NCI-H526 (cell line): ENCODE measurements at regions not wholly inside any gene's neighbourhood (a gene's known extent, or its start where the extent isn't known, plus 50 kb on each side); places are given as distances from the start of the nearest gene placed in this dataset.
A peak's percentile ranks its signal among the peaks of the same experiment; 100 is the strongest.

Source experiments
- DNase-seq, 2 experiments: peaks; one replicate each; lab custom pipeline; 2025; lab: John Stamatoyannopoulos, UW

DNA sequence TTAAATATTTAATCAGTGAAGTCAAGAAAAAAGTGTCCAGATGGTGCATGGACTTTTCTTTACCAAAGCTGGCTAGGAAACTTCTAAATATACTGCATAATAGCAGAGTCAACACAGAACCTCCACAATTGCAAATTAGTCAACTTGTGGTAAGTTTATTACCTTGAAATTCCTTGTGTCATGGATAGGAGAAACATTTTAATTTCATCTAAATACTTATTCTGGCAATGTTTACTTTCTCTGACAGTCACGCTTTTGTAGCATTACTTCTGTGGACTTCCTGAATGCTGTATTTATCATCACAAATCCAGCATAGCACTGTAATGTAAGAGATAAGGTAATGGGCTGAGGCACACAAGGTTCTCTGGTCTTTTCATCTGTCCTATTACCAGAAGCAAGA lies 2266.1 kb downstream of the PCDH7 start:
- DNase-seq = no peak

DNA sequence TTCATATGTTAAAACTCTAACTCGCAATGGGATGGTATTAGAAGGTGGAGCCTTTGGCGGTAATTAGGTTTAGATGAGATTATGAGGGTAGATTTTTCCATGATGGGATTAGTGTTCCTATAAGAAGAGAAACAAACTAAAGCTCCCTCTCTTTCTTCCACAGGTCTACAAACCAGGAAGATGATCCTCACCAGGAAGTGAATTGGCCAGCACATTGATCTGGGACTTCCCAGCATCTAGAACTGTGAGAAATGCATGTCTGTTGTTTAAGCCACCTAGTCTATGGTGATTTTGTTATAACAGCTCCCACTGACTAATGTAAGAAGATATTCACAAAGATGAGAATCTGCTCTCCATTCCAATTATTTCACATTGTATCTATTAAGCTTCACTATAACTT lies 2266.9 kb downstream of the PCDH7 start:
- DNase-seq = no peak

DNA sequence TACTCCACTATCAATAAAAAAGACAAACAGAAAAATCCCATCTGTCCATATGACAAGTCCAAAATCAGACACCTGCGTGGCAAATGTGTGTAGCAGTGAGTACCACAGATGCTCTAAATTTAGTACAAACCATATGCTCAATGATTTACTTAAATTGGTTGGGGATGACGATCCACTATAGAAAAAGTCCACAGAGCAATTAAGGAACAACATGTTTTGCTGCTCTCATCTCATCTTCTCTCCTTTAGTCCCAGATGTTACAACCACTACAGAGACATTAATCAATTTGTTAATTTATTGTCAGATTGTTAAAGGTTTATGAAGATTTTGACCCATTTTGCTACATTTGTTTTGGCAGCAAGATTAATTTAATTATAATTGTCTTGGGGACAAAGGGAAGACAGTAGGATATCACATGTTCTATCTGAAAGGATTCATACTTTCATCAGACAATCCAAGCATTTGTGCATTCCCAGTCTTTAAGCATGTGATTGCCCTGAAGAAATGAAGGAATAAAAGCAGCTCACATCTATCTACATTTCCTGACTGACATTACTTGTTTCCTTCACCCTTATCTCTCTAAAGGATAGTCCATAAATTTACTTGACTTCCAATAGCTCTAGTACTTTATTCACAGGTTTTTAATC lies 2268.1 kb downstream of the PCDH7 start:
- no peak for DNase-seq

DNA sequence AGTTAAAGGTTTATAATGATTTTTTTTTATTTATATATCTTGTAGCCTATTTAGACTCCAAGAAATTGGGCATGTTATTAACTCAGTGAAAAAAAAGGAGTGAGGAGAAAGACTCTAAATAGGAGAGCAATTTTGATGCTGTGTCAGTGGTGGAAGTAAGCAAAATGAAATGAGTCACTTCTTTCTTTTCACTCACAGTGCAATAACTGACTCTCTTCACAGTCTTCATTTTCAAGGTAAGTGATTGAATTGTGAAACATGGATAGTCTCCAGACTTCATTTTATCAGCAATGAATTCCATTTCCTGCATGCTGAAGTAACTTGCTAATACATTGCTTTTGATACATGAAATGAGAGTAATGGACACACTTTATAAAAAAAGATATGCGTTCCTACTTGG lies 2271.5 kb downstream of the PCDH7 start:
- no peak for DNase-seq

DNA sequence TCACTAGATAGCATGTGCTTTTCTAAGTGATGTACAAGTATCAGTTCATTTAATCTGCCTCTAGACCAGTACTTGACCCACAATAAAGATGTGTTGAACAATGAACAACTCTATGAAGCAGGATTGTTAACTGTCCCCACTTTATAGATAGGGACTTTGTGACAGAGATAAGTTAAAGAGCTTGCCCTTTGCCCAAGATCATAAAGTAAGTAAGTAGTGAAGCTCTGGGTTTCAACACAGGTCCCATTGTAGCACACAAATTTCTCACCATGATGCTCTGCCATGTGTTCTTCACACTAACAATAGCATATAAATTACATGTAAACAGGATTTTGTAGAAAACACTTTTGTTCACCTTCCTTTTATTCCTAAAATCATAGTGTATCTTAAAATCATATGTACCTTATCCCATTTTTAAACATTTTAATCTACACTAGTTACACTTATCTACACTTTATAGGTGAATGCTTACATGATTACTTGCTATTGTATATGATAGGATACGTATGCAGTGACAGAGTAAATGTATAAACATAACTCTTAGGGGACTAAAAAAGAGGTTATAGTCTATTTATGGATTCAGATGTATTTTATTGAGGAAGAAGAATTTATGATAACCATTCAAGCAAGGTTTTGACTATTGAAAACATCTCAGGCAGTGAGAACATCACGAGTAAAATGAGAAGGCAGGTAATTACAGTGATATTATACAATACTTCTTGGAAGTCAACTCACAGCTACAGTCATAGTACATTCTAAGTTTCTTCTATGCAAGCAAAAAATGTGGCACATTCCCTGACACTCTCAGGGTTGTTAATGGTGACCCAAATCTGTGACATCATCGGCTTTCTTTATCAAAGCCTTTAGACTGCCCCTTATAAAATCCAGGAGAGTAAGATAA lies 2275.1 kb downstream of the PCDH7 start:
- DNase-seq = no peak

DNA sequence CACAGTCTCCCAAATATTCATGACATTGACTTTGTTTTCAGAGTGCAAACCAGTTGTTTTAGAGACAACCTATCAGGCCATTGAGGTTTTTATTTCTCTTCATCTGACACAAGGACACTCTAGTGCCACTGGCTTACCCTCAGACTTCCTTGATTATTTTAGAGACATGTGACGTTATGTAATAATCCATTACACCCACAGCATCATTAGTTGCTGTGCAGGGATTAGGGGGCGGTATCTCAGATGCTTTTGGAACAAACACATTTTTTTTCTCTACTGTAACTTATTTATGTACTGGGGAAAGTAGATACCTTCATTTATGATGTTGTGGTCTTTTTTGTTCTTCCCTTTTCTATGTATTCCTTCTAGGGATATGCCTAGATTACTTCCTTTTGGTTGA lies 2293.1 kb downstream of the PCDH7 start:
- DNase-seq = no peak

DNA sequence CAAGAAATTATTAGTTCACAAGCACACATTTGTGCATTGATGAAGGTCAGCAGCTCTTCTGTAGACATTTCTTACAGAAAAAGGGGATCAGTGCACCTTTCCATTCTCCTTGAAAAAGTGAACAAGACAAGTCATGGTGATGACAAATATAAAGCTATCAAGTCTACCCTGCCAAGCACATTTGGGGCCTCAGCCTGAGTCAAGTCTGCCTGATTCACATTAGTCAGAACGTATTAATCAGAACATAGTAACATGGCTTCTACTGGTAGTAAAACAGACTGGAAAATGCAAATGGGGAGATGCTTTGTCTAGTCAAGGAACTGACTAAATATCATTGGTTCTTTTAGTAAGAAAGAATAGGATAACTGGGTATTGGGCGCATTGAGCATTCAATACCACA lies 2305.1 kb downstream of the PCDH7 start:
- no peak for DNase-seq

DNA sequence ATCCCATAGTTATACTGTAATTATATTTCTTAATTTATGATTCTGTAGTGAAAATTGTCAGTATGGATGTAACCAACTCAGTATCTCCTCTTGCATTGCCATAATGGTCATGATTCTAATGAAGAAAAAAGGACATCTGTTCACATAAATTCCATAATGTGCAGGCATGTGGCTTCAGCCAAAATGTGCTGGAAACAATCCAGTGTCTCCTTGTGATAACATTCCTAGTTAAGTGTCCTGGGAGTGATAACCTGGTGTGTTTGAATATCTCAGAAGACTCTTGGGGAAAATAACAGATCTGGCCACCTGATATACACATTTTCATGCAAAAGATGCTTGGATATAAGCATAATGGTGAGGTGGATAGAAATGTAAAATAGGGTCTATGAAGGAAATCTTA lies 2309.8 kb downstream of the PCDH7 start:
- DNase-seq = no peak

DNA sequence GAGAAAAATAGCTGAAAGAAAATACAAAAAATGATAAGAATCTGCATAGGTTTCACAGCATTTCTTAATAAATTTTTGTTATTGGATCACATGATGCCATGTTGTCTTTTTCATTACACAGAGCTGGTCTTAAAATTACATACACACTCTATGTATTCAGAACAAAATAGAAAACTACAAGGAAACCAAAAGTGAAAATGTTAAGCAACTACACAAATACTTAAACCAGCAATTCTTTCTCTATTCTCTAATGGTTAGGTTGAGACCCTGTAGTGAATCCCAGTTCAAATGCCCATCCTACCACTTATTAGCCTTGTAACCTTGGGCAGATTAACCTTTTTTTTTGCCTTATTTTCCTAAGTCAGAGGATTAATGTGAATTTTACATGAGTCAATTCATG lies 2311.2 kb downstream of the PCDH7 start:
- no peak for DNase-seq

DNA sequence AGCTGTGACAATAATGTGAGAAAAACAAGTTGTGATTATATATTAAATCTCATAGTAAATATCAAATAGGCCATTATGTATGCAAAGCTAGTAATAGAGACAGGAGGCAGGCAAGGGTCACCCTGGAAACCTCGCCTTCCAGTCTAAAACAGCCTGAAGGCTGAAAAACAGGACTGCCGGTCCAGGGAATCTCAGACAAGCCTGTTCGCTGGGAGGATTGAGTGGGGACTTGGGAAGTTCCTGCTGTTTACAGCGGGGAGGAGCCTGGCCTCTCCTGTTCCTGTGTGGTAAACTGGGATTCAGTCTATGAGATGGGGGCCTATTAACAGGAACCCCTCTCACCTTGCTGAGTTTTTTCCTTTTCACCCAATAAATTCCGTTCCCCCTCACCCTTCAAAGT lies 2317.3 kb downstream of the PCDH7 start:
- no peak for DNase-seq

DNA sequence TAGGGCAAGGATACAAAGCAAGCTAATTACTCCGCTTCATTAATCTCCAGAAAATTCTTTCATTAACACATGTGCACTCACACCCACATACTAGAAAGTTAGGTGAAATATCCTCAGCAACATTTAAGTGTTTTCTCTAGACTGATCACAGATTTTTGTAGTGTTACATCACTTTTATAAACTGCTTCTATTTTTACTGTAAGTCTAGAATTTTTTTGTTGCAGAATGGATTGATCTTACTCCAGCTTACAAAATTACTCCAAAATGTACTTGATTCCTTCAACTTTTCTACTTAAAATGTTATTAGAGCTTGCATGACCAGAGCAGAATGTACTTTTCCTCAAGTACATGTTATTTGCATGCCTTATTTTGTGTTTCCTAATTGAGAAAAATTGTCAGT lies 2325.2 kb downstream of the PCDH7 start:
- no peak for DNase-seq

DNA sequence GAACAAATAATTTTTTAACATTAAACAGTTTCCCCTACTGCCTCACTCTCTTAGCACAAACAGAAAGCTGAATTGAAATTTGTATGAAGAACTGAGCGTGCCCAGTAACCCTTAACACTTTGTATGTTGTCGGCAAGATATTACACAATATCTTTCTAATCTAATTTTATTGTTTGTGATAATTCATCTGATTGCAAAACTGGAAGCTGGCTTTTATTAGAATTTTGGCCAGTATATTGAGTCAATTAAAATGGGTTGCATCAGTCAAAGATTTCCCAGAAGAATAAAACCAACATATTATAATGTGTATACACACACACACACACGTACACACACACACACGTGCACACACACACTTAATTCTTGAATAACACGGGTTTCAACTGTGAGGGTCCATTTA lies 2332.1 kb downstream of the PCDH7 start:
- DNase-seq = no peak

DNA sequence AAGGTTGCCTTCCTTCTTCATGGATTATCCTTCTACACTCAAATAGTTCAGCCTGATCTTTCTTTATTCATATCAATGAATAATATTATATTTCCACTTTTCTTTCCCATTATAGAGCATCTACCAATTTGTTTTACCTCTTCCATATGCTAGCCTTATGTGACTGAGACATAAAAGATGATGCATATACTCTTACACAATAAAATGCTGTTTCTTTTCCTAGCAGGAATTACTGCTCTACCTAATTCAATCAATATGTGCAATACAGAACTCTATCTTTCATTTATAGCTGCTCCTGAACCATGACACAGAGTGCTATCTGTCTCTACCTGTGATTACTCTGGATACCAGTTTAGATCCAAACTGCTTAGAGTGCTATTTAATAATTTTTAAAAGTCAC lies 2334.0 kb downstream of the PCDH7 start:
- no peak for DNase-seq

DNA sequence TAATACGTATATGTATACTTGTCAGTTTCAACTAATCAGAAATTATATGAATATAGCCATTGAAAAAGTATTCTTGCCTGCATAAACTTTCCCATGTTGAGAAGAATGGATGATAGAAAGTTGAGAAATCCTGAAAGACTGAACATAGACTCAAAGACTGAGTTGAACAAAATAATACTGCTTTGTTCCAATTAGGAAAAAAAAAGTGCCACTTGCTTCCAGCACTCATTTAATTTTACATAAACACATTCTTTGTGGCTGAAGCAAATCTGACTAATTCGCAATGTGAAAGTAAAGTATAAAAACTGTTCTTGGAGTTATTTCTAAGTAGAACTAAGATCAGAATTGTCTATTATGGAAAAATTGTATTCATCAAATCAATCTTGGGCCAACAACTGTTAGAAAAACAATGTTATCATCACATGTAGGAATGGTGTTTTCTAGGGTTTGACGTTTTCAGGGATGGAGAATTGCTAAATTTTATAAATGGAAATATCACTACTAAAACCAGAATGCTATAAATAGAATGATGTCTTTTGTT lies 2334.6 kb downstream of the PCDH7 start:
- DNase-seq = no peak

DNA sequence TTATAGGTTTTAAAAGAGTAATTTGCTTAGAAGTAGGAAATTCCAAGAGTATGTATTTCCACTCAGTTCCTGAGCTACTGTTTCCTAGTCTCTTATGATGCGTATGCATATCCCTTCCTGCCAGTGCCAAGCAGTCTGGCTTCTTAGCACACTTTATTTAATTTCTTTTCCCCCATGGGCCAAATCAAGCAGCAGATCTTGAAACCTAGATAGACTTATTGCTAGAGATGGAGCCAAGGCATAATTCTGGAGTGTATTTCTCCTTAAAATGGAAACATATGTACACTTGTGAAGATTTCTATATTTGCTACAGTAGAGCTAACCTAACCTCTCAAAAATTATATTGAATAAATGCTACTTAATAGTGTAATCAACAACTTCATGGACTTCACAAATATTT lies 2337.6 kb downstream of the PCDH7 start:
- DNase-seq = no peak

DNA sequence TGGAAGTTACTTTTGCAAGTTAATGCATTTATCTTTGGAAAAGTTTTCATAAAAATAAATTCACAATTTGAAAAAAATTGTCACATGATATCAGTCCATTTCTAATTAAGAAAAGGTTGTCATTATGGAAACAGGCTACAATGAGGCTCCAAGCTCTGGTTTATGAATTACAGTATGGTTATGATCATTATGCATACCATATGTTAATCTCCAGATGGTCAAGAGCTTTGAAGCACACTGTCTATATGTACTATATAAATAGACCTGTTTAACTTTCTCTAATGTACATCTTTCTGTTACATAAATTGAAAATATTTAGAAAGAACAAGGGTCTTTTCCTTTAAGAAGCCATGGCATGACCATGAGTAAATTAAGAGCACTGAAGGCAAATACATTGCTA lies 2338.8 kb downstream of the PCDH7 start:
- no peak for DNase-seq

DNA sequence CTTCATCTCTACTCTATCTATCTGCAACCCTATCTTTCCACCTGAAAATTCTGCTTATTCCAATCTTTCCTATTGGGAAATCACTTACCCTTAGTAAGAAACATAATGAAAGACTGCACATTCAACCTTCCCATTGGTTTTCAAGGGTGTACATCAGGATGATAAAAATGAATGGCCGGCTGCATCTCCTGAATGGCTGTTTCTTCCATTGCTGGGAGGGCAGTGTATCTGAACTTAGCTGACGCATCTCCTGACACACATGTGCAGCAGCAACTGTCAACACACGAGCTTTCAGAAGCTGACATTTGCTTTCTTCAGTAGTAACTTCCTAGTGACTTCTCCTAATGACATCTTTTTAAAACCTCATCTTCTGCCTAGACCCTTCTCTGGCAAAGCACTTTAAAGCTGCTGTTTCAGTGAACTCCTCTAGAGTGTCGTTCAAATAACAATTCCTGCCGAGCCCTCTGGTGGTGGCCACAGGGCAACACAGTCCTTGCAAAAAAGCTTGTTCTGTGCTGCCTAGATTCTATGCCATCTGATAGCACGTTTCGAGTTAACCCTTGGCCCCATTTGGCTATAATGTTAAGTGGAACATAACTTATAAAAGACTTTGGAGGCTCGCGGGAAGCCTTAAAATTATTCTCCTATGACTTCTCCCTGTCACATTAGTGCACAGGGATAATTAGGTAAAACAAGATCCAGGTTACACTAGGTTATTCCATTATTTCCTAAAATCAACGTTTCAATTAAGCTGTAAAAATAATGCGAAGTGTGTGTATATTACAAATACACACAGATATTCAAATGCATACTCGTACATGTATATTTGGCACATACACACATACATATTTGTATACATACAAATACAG lies 2340.7 kb downstream of the PCDH7 start:
- peak; percentile 11 to 50 for DNase-seq

DNA sequence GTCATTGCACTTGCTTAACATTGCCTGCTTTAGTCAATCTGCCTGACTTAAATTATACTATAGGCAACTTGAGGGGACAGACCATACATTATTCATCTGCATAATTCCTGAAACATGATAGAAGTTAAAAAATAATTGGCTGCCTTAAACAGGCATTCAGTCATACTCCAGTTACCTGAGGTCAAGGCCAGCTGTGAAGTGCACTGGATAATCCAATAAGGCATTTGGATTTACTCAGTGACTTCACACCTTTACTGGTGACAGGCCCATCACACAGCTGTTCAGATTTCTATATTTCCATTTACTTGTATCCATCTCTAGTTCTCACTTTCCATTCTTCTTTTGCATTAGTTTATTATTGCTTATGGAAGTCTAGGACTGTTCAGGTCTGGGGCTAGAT lies 2341.6 kb downstream of the PCDH7 start:
- DNase-seq = no peak

DNA sequence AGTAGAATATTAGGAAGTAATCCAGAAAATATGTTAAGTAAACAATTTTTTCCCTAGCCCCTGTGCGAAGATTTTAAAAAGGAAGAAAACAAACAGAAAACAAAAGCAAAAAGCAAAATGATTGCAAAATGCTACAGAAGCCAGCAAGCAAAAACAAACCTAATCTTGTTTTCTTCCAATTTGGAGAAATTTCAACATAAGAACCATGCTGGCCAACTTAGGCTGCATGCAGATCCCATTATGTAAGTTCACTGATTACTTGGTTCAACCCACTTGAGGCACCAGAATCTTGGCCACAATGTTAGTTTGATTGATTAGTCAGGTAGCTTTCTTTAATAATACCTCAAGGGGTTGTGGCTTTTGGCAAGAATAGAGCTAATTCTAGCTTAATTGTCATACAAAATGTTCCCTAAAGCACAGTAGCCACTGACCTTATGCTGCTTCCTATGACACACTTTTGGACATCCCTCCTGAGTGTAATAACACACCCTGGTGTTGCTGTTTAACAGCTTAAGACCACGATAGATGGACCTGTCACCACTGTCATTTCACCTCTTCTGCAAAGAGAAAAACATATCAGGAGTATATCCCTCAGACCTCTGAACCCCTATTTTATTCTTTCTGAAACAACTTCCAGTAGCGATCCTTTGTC lies 2342.1 kb downstream of the PCDH7 start:
- no peak for DNase-seq

DNA sequence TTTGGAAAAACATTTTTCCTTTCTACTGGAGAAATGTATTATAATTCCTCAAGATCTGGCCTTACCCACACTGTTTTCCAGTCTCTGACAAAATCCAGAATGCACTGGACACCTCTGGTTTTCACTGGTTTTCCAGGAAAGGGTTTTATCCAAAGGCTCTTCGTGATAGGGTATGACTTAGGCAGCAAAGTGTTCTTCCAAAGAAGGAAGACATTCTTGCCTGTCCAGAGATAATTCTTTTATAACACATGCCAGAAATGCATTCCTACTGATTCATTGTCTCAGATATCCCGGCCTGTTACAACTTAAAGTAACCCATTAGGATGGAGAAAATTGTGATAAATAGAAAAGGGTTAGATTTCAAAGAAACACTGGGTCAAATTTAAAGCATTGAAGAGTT lies 2343.1 kb downstream of the PCDH7 start:
- DNase-seq = no peak

DNA sequence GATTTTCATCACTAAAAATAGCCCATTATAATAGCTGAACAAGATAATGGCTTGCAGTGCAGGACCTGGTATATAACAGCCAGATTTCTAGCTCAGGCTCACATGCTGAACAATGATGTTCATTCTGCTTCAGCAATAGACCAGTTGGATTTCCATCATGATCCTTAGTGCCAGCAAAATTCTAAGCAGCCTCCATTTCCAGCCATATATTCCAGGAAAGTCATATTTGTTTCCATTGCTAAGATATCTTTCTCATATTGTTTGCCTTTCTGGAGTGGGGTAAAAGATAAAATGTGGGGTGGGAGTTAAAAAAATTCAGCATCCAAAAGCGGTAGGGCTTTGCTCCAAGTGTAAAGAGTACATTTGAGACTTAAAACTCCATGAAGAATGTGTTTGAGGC lies 2344.1 kb downstream of the PCDH7 start:
- DNase-seq = no peak

DNA sequence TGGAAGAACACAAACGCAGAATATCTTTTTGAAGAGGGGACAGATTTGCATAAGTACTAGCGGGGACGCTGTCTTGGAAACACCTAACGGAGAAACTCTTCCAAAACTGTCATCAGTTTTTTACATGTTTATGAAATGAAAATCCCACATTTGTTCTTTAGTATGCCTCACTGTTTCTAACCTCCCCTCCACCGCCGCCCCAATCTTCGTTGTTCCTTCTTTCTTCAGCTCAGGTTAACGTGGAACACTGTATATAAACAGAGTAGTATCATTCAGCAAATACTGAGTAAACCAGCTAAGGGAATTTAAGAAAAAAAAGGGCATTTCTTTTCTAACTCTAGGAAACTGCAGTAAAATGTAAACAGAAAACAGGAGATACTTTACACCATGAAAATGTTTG lies 2345.6 kb downstream of the PCDH7 start:
- no peak for DNase-seq
